Fibroblast of lung (primary cell): ENCODE measurements at regions not wholly inside any gene's neighbourhood (a gene's known extent, or its start where the extent isn't known, plus 50 kb on each side); places are given as distances from the start of the nearest gene placed in this dataset.

Experiments used
- CTCF ChIP-seq, 2 donors: IDR thresholded peaks in 1 of 2; conservative IDR thresholded peaks in 1 of 2; 1 replicate in 1 of 2; 2 replicates in 1 of 2; pipeline ENCODE4 v1.5.1; 2011 to 2012; ENCODE audit warnings: low read length in 2 of 2, control low read depth in 1 of 2, inconsistent platforms in 1 of 2, low read depth in 1 of 2, mild to moderate bottlenecking in 1 of 2
- EZH2 ChIP-seq: IDR thresholded peaks from 2 replicates; pipeline ENCODE4 v1.5.1; 2012; ENCODE audit warnings: low read length, control low read depth, mild to moderate bottlenecking; ENCODE audit errors: missing control alignments

GRCh38 chr2:49369101-49369500, 214.8 kb upstream of the FSHR start:
- no peak for TF ChIP-seq CTCF (conservative IDR thresholded peaks at IDR 0.05 in 1 of 2, IDR thresholded peaks at IDR 0.05 in 1 of 2; ENCODE audit: low read depth in 1 of 2, low read length in 2 of 2)
- TF ChIP-seq EZH2: no peak
